SK-N-SH (cell line): ENCODE measurements at regions not wholly inside any gene's neighbourhood (a gene's known extent, or its start where the extent isn't known, plus 50 kb on each side); places are given as distances from the start of the nearest gene placed in this dataset.

Source experiments
- ELF1 ChIP-seq: IDR thresholded peaks from 2 replicates; pipeline ENCODE4 v1.4.0; 2012
- EP300 ChIP-seq, 2 experiments: IDR thresholded peaks; 2 replicates each; pipeline versions ENCODE4 v1.4.0 to v1.6.1; 2012; ENCODE audit warnings: borderline replicate concordance in 1 of 2, low read depth in 1 of 2, low read length in 1 of 2
- EZH2phosphoT487 ChIP-seq: fragments of 200-600 bp; sonication (generic); IDR thresholded peaks from 2 replicates; pipeline ENCODE4 v1.6.1; 2017; ENCODE audit warnings: low read depth, mixed run types, mild to moderate bottlenecking, antibody characterized with exemption, moderate library complexity, borderline replicate concordance
- FOSL2 ChIP-seq: IDR thresholded peaks from 2 replicates; pipeline ENCODE4 v1.4.0; 2012; ENCODE audit warnings: low read depth, mild to moderate bottlenecking, moderate library complexity, borderline replicate concordance
- FOXM1 ChIP-seq: IDR thresholded peaks from 2 replicates; pipeline ENCODE4 v1.4.0; 2012; ENCODE audit warnings: low read depth, mild to moderate bottlenecking
- GABPA ChIP-seq: IDR thresholded peaks from 2 replicates; pipeline ENCODE4 v1.4.0; 2012; ENCODE audit warnings: low read depth, mild to moderate bottlenecking
- GATA2 ChIP-seq: sonication (generic); formaldehyde crosslinking; IDR thresholded peaks from 2 replicates; pipeline ENCODE4 v1.5.0; 2020; ENCODE audit warnings: mild to moderate bottlenecking, missing genetic modification reagents
- MEF2A ChIP-seq: IDR thresholded peaks from 2 replicates; pipeline ENCODE4 v1.4.0; 2012; ENCODE audit warnings: low read depth, borderline replicate concordance
- NFIC ChIP-seq: IDR thresholded peaks from 2 replicates; pipeline ENCODE4 v1.4.0; 2012; ENCODE audit warnings: borderline replicate concordance
- NRF1 ChIP-seq: IDR thresholded peaks from 2 replicates; pipeline ENCODE4 v1.6.1; 2012; ENCODE audit warnings: low read depth, mild to moderate bottlenecking, low read length
- RCOR1 ChIP-seq: fragments of 150-350 bp; IDR thresholded peaks from 2 replicates; pipeline ENCODE4 v1.6.1; 2017; ENCODE audit warnings: antibody characterized with exemption, low read length
- RFX5 ChIP-seq: IDR thresholded peaks from 2 replicates; pipeline ENCODE4 v1.6.1; 2012; ENCODE audit warnings: mild to moderate bottlenecking, improper control_type of control experiment, low read length
- RXRA ChIP-seq: IDR thresholded peaks from 2 replicates; pipeline ENCODE4 v1.4.0; 2012; ENCODE audit warnings: low read depth, mild to moderate bottlenecking, borderline replicate concordance
- SIN3A ChIP-seq: IDR thresholded peaks from 2 replicates; pipeline ENCODE4 v1.6.1; 2012; ENCODE audit warnings: low read depth, mild to moderate bottlenecking, low read length, moderate library complexity, borderline replicate concordance
- SMC3 ChIP-seq: IDR thresholded peaks from 2 replicates; pipeline ENCODE4 v1.6.1; 2012; ENCODE audit warnings: low read depth, low read length, improper control_type of control experiment
- TCF12 ChIP-seq: IDR thresholded peaks from 2 replicates; pipeline ENCODE4 v1.4.0; 2012
- TEAD4 ChIP-seq: IDR thresholded peaks from 2 replicates; pipeline ENCODE4 v1.4.0; 2012; ENCODE audit warnings: mild to moderate bottlenecking, borderline replicate concordance; ENCODE audit not compliant: insufficient read depth
- TF ChIP-seq, protein P1 (sequence below): fragments of 150-350 bp; IDR thresholded peaks from 2 replicates; pipeline ENCODE4 v1.6.1; 2017; ENCODE audit warnings: antibody characterized with exemption, low read length, low read depth, borderline replicate concordance
- TF ChIP-seq, protein P2 (sequence below): fragments of 200-600 bp; sonication (generic); IDR thresholded peaks from 2 replicates; pipeline ENCODE4 v1.6.1; 2017; ENCODE audit warnings: antibody characterized with exemption, mild to moderate bottlenecking, moderate library complexity
- TF ChIP-seq, protein P3 (sequence below): IDR thresholded peaks from 2 replicates; pipeline ENCODE4 v1.4.0; 2012; ENCODE audit warnings: low read depth, borderline replicate concordance
- TF ChIP-seq, protein P4 (sequence below): IDR thresholded peaks from 2 replicates; pipeline ENCODE4 v1.4.0; 2012; ENCODE audit warnings: low read depth

DNA sequence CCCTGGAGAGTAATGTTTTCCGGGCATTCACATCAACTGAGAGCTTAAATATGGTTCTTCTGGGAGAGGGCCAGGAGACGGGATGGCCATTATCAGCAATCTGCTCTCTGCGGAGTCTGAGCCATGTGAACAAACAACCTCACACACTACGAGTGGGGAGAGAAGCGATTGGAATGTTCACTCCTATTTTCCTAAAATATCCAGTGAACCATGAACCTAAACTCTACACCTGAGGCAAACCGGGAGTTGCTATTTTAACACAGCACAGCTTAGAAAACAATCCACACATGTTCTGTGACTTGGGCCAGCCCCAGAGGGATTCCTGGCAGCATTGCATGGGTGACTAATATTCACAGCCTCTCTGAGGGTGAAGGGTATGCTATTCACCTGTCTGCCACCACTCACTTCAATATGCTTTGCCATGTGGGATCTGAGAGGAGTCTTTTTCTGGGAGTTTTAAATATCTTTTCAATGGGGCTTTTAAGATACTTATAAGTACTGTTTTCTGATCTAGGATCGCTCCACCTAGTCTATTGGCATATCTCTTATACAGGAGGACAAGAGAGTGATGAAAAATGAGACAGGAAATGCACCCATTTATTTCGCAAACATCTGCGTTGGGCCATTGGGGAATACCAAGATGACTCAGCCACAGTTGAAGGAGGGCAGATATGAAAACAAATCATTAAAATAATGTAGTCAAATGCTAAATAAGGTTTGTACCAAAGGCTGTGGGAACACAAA lies 72.6 kb upstream of the SERP2 start (continued):
- TF ChIP-seq, protein P1, sequence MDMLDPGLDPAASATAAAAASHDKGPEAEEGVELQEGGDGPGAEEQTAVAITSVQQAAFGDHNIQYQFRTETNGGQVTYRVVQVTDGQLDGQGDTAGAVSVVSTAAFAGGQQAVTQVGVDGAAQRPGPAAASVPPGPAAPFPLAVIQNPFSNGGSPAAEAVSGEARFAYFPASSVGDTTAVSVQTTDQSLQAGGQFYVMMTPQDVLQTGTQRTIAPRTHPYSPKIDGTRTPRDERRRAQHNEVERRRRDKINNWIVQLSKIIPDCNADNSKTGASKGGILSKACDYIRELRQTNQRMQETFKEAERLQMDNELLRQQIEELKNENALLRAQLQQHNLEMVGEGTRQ: no peak
- TF ChIP-seq, protein P2, sequence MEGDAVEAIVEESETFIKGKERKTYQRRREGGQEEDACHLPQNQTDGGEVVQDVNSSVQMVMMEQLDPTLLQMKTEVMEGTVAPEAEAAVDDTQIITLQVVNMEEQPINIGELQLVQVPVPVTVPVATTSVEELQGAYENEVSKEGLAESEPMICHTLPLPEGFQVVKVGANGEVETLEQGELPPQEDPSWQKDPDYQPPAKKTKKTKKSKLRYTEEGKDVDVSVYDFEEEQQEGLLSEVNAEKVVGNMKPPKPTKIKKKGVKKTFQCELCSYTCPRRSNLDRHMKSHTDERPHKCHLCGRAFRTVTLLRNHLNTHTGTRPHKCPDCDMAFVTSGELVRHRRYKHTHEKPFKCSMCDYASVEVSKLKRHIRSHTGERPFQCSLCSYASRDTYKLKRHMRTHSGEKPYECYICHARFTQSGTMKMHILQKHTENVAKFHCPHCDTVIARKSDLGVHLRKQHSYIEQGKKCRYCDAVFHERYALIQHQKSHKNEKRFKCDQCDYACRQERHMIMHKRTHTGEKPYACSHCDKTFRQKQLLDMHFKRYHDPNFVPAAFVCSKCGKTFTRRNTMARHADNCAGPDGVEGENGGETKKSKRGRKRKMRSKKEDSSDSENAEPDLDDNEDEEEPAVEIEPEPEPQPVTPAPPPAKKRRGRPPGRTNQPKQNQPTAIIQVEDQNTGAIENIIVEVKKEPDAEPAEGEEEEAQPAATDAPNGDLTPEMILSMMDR: no peak
- TF ChIP-seq RCOR1 (no peak), NFIC (peak; percentile 74), MEF2A (peak; percentile 27; the same call in 1 of the 2 replicates), TCF12 (peak; percentile 88), GABPA (no peak), NRF1 (no peak), TEAD4 (peak; percentile 74; the same call in 1 of the 2 replicates), EZH2phosphoT487 (no peak), SMC3 (no peak), SIN3A (no peak), ELF1 (no peak), FOXM1 (peak; percentile 35; the same call in 1 of the 2 replicates), GATA2 (no peak), RFX5 (no peak), RXRA (0 out of 2 replicates have a peak, but pooled peaks have one; percentile 18), FOSL2 (peak; percentile 44), EP300 (IDR thresholded peaks at IDR 0.05; ENCODE audit: borderline replicate concordance in 1 of 2, low read depth in 1 of 2, low read length in 1 of 2) (peak in 1 of 2 experiments; percentile 52; a peak in 2 of 4 replicates)
- TF ChIP-seq, protein P3, sequence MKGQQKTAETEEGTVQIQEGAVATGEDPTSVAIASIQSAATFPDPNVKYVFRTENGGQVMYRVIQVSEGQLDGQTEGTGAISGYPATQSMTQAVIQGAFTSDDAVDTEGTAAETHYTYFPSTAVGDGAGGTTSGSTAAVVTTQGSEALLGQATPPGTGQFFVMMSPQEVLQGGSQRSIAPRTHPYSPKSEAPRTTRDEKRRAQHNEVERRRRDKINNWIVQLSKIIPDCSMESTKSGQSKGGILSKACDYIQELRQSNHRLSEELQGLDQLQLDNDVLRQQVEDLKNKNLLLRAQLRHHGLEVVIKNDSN: no peak
- TF ChIP-seq, protein P4, sequence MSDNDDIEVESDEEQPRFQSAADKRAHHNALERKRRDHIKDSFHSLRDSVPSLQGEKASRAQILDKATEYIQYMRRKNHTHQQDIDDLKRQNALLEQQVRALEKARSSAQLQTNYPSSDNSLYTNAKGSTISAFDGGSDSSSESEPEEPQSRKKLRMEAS: peak; percentile 74; the same call in 1 of the 2 replicates
